Medulla oblongata (tissue), 1 donor: ENCODE measurements at regions not wholly inside any gene's neighbourhood (a gene's known extent, or its start where the extent isn't known, plus 50 kb on each side); places are given as distances from the start of the nearest gene placed in this dataset.
"Not testable (repeated sequence)": the region's sequence is repeated elsewhere in the genome, so short reads cannot be mapped to it uniquely, and the experiment has no call there.

ENCODE experiments used
- DNase-seq: peaks from one replicate; pipeline ENCODE4 v3.0.0-alpha.2; 2015; ENCODE audit errors: extremely low spot score

DNA sequence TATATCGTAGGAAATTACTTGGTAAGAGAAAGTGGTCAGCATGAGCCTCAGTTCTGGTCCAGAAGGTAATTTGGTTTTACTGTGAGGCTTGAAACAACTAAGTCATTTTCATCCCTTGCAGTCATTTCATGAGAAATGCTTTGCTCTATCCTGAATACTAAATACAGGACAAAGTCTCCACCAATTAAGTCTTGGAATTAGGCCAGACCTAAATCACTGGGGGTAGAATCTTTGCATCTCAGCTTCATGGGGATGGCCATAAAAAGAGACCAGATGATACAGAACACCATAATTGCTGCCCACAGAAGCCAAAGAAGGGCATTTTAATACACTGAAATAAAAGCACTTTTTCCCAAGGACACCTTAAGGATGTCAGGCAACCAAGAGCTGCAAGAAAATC, 277.9 kb upstream of the DCN start:
- no peak for DNase-seq

DNA sequence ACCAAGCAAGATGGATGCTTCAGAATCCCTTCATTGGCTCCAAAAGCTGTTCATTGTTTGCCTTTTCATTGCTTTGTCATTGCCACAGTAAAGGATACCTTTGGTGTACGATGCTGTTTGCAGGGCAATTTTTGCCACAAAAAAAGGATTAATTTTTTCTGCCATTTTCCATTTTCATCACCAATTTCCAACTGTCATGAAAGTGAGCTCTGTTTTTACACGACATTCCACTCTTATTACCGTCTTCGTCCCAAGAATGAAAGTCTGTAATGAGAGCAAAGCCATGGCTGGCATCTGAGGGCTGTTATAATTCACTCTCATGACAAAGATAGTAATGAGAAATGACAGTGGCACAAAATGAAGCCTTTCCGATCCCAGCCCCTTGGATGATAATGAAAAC, 272.7 kb upstream of the DCN start:
- no peak for DNase-seq

DNA sequence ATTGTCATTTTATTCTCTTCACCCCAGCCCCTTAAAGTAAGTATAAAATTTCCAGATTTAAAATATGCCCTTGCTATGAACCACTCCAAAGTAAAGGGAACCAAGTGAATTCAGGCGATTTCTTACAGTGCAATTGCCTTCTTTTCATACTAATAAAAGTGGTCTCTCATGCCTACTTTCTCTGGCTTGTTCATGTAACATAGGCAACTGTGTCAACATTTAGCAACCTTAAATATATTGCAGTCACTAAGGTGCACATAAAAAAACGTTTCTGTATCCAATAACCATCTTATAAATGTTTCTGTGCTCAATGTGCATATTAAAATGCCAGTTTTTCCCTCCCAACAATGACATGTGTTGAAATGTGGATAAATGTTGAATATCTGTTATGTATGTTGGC, 271.6 kb upstream of the DCN start:
- DNase-seq, result no peak

DNA sequence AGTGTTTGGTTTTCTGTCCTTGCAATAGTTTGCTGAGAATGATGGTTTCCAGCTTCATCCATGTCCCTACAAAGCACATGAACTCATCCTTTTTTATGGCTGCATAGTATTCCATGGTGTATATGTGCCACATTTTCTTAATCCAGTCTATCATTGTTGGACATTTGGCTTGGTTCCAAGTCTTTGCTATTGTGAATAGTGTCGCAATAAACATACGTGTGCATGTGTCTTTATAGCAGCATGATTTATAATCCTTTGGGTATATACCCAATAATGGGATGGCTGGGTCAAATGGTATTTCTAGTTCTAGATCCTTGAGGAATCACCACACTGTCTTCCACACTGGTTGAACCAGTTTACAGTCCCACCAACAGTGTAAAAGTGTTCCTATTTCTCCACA, 269.8 kb upstream of the DCN start:
- DNase-seq, result not testable (repeated sequence)

DNA sequence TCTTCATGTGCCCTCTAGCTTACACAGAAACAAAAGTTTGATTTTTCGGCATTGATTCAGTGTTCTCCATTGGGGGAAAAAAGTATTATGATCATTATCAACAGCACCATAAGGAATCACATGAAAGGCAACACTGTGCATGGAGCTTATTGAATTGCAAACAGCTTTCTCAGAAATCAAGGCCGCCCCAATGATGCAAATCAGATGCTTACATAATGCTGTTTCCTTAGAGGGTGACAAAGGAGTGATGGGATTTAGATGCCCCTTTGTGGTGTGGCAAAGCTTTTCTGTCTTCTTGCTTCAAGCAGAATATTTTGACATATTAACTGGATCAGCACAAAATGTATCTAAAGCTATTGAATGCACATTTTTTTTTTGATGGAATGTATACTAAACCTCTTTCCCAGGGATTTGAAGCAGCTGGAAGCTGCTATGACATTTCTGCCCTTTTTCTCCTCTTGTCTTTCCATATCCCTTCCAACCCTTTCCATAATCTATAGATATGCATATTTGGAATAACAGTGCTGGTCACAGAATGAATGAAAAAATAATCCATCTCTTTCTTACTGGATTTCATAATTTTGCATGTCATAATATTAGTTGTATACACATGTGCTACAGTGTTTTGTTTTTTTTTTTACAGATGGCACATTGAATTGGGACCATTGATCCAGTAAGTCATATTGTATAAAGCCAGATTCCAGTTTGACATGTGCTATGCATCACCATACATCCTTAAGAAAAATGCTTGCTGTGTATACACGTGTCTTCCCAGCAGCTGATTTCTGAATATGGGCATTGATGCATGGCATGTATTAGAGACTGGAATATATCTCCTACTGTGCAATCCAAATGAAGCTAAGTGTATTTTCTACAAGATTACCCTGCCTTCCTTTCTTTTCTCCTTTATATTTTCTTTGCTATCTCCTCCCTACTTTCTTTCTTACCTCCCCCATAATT, 259.7 kb upstream of the DCN start:
- peak; percentile 21 for DNase-seq

DNA sequence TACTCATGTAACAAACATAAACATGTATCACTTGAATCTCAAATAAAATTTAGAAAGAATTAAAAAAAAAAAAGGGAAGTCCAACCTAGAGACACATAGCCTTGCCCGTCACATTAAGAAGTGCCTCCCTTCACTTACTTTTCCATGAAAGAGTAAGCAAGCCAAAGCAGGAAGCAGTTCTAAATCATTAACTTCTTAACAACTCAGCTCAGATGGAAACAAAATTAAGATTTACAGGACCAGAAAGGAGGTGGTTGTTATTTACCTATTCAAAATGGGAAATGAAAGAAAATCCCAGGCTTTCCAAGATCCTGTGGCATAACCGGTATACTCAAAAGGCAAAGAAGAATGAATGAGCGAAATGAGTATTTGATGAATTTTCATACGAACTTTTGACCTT, 258.6 kb upstream of the DCN start:
- DNase-seq, result no peak

DNA sequence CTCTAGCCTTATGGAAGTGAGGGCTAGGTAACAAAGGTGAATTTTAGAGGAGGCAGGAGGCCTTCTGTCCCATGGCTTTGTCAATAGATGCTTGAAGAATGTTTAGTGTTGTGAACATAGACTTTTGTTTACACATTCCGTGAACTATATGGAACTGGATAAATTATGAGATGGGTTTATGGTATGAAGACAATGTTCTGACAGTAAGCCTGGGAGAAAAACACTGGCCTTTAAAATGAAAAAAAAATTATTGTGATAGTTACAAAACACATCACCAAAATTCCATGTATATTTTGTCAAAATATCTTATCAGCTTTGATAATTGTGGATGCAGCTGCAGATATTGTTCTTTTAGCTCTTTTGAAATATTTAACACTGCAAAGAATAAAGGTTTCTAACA, 251.5 kb upstream of the DCN start:
- no peak for DNase-seq

DNA sequence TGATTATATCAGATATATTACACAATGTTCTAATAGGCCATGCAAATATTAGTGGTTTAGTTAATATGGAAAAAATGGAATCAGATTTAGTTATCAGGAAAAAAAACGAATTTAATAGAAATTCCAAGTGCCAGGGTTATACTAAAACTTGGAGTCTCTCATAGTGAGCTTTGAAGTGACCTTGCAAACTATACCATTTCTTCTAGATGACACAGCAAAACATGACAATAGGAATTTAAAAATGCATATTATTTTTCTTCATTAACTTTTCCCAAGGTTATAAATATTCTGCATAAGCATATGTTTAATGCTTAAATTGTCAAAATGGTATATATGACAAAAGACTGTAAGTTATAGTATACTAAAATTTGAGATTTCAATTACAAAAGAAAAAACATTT, 250.1 kb upstream of the DCN start:
- no peak for DNase-seq

DNA sequence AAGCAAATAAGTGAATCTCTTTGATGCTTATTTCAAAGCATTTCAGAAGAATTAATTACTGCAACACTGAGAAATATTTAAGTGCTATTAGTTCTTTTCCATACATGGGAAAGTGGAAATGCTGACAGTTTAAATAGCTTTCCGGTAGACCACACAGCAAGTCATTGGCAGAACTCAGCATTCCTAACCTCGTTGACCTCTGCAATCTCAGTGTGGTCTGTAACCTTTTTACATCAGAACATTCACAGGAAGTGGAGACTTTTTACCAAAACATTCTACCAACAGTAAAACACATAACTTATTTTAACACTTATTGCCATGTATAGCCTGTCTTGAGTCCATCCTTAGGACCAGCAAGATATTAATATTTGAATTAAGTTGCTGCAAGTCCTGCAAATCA, 249.5 kb upstream of the DCN start:
- no peak for DNase-seq

DNA sequence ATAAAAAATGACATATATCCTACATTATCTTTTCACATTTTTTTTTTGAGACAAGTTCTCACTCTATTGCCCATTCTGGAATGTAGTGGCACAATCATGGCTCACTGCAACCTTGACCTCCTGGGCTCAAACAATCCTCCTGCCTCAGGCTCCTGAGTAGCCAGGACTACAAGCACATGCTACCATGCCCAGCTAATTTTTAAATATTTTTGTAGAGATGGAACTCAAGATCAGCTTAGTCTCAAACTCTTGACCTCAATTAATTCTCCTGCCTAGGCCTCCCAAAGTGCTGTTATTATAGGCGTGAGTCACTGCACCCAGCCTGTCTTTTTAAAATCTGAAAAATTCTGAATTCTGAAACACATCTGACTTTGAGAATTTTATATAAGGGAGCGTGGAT, 241.9 kb upstream of the DCN start:
- no peak for DNase-seq

DNA sequence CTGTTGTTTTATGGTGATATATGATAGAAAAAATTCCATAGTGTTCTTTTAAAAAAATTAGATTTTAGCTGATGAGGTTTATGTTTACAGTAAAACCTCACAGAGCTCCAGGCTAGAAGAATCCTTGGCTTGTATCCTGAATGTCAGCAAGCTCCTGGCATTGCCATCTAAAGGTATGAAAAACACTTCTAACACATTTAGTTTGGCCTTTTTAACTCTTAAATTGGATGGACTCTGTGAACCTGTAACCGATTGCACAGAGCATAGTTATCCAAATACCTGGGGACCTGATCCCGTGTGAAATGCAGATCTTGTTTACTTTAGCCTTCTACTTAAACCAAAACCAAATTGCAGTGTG, 241.1 kb upstream of the DCN start:
- DNase-seq, result no peak

DNA sequence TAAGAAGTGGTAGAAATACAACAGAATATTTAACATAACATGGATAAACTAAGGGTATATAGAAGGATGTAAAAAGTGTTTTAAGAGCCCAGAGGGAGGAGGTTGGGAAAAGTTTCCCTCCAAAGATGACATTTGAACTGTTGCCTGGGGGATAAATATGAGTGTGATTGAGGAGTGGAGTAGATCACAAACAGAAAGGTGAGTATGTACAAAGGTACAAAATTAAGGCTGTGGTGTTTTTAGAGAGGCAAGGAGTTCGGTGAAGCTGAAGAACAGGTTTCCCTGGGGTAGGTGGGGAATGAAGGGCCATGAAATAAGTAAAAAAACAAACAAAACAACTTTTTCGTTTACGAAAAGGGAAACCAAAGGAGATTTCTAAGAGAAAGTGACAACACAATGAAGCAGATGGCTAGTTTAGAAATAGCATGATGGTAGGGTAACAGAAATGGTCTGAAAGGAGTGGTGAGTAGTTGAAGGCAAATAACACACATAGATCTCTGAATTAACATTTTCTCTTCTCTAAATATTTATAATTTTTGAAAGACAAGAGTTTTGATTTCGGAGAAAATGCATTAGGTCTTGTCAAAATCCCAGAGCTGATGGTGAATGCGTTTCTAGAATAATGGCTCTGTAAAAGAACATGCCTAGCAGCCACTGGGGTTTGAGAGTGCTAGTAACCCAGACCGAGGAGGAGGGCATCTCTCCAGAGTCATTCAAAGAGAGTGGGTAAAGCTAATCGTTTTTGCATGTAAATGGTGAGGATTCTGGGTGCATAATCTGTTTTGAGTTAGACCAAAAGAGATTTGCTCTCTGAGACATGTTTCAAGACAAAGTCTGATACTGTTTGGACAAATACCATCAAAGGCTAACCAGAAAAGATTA, 240.4 kb upstream of the DCN start:
- no peak for DNase-seq

DNA sequence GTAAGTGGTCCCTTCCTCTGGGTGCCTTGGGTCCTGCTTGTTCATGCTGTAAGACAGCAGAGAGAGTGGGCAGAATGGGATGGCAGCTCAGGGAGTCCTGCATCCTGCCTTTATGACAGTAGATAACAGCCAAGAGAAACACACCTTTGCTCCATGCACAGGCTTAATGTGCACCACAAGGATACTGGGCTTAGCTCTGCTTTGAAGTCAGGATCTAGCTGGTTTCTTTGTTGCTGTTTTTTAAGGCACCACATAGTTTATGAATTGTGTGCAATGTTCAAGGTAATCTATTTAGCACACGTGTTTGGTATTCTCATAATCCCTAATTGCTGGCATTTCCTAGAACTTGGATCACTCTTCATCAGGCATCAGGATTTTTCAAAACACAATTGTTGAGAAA, 239.5 kb upstream of the DCN start:
- DNase-seq, result no peak

DNA sequence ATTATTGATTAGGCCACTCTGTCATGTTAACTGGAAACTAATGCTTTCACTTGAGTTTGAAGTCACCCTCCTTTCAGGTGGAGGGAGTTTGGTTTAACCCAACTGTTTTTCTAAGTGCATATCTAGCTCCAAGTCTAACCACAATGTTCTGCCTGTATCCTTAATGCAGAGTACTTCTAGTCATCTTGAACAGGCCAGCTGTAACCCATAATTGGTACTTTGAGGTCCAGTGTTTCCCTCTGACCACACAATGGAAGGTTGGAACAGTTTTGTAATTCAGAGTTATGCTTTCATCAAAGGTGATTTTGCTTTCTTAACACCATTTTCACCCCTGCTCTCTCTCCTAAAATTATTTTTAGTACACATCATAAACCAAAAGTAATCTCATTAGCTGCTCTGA, 237.2 kb upstream of the DCN start:
- no peak for DNase-seq

DNA sequence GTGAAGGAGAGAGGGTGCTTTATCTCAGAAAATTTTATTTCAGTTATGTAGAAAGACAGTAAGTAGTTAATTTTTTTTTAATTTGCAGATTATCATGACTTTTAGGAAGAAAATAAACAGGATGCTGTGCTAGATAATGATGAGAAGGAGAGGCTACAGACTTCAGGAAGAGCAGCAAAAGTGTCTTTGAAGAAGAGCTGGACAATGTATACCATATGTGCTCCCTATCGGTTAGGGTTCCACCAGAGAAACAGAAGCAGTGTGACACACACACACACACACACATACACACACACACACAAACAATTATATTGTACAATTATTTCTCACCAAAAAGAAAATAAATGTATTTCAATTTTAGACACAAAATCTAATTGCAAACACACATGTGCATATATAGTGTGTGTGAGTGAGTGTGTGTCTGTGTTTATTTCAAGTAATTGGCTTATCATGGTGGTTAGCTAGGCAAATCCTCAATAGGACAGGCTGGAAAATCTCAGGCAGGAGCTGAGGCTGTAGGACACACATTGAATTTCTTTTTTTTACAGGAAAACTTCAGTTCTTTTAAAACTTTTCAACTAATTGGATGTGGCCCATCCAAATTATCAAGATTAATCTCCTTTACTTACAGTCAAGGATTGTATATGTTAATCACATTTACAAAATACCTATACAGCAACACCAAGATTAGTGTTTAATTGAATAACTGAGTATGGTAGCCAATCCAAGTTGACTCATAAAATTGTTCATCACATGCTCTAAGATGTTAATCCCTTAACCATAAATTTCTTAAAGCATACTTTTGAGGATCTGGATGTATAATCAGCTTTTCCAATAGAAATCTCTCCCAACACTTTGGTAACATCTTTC, 235.8 kb upstream of the DCN start:
- no peak for DNase-seq

DNA sequence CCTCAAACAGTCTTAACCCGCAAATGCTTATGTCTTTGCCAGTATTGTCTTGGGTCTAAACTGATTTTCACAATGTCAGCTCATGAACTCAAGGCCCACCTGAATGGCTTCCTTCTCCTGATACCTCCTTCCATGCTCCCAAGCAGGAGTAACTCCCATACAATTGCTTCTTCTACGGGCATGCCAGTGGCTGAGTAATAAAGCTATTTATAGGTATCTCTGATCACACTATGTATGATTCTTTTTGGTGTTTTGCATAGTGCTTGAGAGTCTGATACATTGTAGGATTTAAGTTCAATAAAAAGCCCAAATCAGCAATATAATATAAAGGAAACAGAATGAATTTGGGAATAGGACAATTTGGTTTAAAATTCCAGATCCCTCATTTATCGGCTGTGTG, 235.0 kb upstream of the DCN start:
- DNase-seq, result no peak

DNA sequence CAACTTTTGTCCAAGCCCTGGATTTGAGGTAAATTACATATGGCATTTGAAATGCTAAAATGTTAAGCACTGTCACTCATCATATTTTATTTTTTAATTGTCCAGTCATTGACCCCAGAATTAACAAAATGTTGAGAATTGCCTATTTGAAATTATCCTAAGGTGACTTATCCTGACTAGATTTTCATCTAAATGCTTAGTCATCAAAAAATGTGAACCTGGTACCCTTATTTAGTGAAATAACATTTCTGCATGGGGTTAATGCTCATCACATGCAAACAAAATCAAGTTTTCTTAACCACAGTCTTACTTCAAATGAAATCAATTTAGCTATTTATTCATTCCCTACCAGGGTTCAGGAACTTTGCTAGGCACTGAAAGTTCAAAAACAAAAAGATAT, 232.0 kb upstream of the DCN start:
- DNase-seq, result no peak

DNA sequence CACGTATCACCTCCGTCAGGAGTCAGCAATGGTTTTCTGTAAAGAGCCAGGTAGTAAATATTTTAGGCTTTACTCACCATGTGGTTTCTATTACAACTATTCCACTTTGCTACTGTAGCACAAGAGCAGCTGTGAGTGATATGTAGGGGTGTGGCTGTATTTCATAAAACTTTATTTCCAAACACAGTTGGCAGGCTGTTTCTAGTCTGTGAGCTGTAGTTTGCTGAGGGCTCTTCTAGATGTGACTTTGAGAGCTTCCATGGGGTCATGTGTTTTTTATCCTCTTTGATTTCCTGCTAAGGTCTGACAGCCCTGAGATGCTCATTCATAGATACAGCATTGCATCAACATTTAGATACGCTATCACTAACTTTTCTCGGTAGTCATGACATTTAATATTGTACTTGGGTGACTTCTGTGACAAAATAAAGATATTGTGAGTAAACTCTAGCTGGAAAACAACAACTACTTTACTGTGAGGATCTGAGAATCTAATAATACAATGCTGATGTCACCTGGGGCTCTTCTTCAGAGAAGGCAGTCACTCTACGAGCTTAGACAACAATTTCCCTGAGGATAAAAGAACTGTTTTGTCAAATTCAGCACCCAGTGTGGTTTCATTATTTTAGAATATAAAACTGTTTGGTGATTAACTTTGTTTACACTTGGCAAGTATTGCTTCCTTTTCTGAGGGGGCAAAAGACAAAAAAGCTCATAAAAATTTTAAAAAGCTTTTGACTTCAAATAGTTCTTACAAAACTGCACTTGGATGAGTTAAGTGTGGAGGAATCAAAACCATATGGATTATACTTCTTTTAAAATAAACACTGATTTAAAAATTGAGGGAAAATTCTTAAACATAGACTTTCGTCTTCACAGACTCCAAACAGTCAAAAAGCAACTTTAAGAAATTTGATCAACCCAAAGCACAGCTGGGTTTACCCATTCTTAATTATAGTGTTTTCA, 231.2 kb upstream of the DCN start:
- DNase-seq, result no peak

DNA sequence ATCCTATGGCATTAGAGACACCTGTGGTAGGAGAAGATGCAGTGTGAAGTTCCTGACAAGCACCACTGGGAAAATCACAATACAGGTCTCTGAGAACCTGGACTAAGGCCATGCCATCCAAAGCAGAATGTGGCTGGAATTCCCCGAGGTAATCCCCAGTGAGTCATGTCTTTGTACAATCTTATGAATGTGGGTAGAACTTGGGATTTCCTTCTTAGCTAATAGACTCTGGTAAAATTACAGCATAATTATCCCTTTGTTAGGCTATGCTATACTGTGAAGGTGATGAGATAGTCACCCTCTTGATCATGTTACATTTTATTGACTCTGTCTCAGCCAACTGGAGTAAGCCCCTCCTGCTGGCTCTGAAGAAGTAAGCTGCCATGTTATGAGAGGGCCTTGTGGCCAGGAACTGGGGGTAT, 224.3 kb upstream of the DCN start:
- no peak for DNase-seq

DNA sequence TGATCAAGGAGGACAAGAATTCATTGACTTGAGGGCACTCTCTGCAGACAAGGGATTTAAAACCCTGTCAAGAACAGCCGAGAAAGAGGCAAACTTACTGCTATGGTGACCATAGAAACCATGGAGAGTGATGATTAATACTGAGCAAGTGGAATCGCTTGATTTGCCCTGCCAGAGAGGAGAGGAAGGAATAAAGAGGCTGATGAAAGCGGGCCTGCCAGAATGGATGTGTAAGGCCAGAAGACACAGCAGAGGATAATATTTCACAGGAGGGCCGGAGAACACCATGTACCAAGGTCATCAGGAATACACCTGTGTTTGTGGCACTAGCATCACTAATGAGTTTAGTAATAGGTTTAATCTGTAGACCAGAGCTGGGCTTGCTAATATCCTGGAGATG, 221.8 kb upstream of the DCN start:
- no peak for DNase-seq

DNA sequence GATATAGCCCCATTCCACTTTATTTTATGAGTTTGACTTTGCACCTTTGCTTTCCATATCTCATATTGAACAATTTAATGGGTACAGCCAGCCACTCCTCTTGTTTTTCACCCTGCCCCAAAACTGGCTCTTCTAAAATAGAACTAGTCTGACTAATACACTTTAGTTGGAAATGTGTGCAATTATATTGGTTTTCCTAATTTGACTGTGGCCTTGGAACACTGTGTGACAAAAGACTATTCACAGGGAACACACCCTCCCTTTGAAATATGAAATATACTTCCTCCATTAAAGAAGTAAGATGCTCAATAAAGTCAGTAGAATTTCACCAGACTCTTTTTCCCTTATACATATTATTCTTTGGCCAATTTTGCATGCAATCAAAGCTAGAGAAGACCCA, 218.6 kb upstream of the DCN start:
- no peak for DNase-seq
